ENCODE measurements at regions not wholly inside any gene's neighbourhood (a gene's known extent, or its start where the extent isn't known, plus 50 kb on each side); places are given as distances from the start of the nearest gene placed in this dataset.

DNA sequence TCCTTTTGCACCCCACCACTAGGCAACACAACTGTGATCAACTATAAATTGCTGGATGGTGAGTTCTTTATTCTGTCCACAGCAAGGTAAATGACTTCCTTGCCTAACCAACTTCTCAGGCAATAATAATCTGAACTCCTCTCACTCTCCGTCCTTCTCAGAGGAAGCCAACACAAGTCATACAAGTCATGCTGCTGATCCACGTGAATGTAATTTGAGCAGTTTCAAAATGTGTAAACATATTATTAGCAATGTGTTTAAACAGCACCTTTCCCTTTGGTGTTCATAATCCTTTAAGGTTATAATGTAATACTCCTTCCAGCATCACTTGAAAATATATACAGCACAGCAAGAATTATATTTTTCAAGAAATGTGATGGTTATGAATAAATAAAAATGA lies 127.9 kb downstream of the QRSL1 start:
- no peak overlapping the region for H3K27ac ChIP-seq
- no peak for DNase-seq (ENCODE audit: extremely low spot score in 2 of 2)
- no peaks in the 10 kb centered on the region for H3K9me3 ChIP-seq
- no peaks in the 10 kb centered on the region for H3K27me3 ChIP-seq
- intact Hi-C loops (cut with DNase I): no loop called here
- H3K4me3 ChIP-seq: no peak overlapping the region
- H3K4me1 ChIP-seq: no peaks in the 10 kb centered on the region
- TF ChIP-seq POLR2A (IDR thresholded peaks at IDR 0.05) (no peak), POLR2AphosphoS5 (IDR thresholded peaks at IDR 0.05; ENCODE audit: insufficient read depth in 1 of 2, low read depth in 1 of 2) (no peak)
- TF ChIP-seq, protein P1, sequence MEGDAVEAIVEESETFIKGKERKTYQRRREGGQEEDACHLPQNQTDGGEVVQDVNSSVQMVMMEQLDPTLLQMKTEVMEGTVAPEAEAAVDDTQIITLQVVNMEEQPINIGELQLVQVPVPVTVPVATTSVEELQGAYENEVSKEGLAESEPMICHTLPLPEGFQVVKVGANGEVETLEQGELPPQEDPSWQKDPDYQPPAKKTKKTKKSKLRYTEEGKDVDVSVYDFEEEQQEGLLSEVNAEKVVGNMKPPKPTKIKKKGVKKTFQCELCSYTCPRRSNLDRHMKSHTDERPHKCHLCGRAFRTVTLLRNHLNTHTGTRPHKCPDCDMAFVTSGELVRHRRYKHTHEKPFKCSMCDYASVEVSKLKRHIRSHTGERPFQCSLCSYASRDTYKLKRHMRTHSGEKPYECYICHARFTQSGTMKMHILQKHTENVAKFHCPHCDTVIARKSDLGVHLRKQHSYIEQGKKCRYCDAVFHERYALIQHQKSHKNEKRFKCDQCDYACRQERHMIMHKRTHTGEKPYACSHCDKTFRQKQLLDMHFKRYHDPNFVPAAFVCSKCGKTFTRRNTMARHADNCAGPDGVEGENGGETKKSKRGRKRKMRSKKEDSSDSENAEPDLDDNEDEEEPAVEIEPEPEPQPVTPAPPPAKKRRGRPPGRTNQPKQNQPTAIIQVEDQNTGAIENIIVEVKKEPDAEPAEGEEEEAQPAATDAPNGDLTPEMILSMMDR (IDR thresholded peaks at IDR 0.05): no peak
- no peaks in the 10 kb centered on the region for H3K36me3 ChIP-seq

DNA sequence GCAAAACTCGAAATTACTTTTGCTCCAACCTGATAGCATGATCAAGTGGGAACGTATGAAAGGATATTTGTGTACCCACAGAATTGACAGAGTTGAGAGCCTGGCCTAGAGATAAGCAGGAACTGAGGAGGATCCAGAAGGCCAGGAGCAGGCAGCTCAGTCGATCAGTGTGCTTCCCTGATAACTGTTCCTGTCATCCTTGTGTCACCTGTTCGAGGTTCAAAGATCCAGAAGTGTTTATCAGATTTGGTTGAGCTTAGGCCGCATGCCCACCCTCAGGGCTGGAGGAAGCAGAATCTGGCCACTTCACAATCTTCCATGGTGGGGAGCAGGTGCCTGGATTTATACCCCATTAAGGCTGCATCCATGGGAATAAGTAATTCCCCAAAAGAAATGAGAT lies 124.8 kb downstream of the QRSL1 start:
- no peaks in the 10 kb centered on the region for H3K27me3 ChIP-seq
- intact Hi-C loops (cut with DNase I): no loop called here
- no peaks in the 10 kb centered on the region for H3K4me1 ChIP-seq
- H3K36me3 ChIP-seq: no peaks in the 10 kb centered on the region
- TF ChIP-seq, protein P1 (IDR thresholded peaks at IDR 0.05): no peak
- no peak for TF ChIP-seq POLR2AphosphoS5 (IDR thresholded peaks at IDR 0.05; ENCODE audit: insufficient read depth in 1 of 2, low read depth in 1 of 2)
- no peak for TF ChIP-seq POLR2A (IDR thresholded peaks at IDR 0.05)
- no peaks in the 10 kb centered on the region for H3K9me3 ChIP-seq
- no peak overlapping the region for H3K4me3 ChIP-seq
- no peak for DNase-seq (ENCODE audit: extremely low spot score in 2 of 2)
- H3K27ac ChIP-seq: no peak overlapping the region

DNA sequence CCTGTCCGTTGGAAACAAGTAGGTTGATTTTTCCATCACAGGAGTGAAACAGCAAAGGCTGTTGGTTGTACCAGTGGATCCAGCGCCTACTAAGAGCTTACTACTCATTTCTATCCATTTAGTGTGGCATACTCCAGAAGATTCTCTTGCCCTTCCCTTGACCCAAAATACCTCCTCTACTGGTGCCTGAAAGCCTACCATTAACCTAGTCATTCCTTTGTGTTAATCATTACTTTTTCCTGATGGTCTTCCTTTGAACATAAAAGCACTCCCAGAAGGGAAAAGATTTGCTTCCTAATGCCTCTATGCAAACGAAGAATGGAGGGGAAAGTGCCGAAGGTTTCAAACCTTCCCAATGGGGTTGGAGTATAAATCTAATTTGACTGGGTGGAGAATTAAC lies 123.3 kb downstream of the QRSL1 start:
- Histone ChIP-seq H3K36me3 (no peaks in the 10 kb centered on the region), H3K4me3 (no peak overlapping the region), H3K27ac (no peak overlapping the region), H3K4me1 (no peaks in the 10 kb centered on the region), H3K9me3 (no peaks in the 10 kb centered on the region), H3K27me3 (no peaks in the 10 kb centered on the region)
- no peak for TF ChIP-seq POLR2A (IDR thresholded peaks at IDR 0.05)
- TF ChIP-seq POLR2AphosphoS5 (IDR thresholded peaks at IDR 0.05; ENCODE audit: insufficient read depth in 1 of 2, low read depth in 1 of 2): no peak
- TF ChIP-seq, protein P1 (IDR thresholded peaks at IDR 0.05): no peak
- DNase-seq (ENCODE audit: extremely low spot score in 2 of 2): no peak
- intact Hi-C loops (cut with DNase I): no loop called here

DNA sequence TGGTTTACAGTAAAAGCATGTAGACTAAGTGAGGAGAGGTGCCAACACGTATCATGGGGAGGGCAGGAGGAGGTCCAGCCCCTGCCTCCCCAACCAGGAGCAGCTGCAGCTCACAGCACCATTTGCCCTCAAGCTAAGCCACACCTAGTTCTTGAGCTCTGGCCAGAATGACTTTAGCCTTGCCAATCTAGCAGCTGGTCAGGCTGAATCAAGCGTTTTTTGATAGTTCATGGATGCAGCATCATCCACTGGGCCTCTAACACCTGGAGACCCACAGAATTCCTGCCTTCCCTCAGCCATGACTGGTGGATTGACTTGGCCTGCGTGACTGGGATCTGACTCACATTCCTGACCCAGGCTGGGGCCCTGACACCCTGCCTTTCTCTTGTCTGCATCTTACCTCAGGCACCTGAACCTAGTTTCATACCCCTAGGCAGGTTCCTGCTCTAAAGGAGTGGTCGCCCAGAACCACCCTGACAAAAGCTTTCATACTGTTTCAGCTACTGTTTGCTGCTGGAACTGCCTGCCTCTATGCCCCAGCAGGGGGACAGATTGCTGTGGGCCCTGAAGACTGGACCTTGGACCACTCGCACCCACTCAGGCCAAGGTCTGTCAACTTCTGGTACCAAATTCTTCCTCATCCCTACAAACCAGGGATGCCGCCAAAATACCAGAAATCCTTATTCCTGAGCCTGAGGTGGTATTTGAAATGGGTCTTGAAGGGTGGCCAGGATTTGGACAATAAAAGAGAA lies 122.3 kb downstream of the QRSL1 start:
- Histone ChIP-seq H3K36me3 (no peaks in the 10 kb centered on the region), H3K27ac (no peak overlapping the region), H3K27me3 (no peaks in the 10 kb centered on the region), H3K4me1 (no peaks in the 10 kb centered on the region), H3K4me3 (no peak overlapping the region), H3K9me3 (no peaks in the 10 kb centered on the region)
- TF ChIP-seq, protein P1 (IDR thresholded peaks at IDR 0.05): no peak
- no peak for TF ChIP-seq POLR2AphosphoS5 (IDR thresholded peaks at IDR 0.05; ENCODE audit: insufficient read depth in 1 of 2, low read depth in 1 of 2)
- no peak for TF ChIP-seq POLR2A (IDR thresholded peaks at IDR 0.05)
- intact Hi-C loops (cut with DNase I): no loop called here
- no peak for DNase-seq (ENCODE audit: extremely low spot score in 2 of 2)

DNA sequence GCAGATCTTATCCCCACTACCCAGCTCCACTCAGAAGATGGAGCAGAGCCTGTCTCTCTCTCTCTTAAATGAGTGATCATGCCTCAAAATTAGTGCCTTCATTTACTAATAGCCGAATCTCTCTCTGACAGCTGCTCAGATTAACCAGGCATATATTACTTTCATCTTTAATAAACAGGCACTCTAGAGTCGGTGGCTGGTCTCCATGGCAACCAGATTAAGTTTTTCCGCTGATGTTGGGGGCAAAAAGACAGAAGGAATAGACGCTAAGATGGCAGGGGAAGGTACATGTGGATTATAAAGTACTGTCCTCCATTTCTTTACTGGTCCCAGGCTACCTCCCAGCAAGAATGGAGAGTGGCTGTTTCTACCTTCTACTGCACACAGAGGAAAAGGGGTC lies 121.6 kb downstream of the QRSL1 start:
- Histone ChIP-seq H3K27ac (no peak overlapping the region), H3K4me1 (no peaks in the 10 kb centered on the region), H3K27me3 (no peaks in the 10 kb centered on the region), H3K4me3 (no peak overlapping the region), H3K9me3 (no peaks in the 10 kb centered on the region), H3K36me3 (no peaks in the 10 kb centered on the region)
- no peak for TF ChIP-seq POLR2A (IDR thresholded peaks at IDR 0.05)
- TF ChIP-seq POLR2AphosphoS5 (IDR thresholded peaks at IDR 0.05; ENCODE audit: insufficient read depth in 1 of 2, low read depth in 1 of 2): no peak
- TF ChIP-seq, protein P1 (IDR thresholded peaks at IDR 0.05): no peak
- no peak for DNase-seq (ENCODE audit: extremely low spot score in 2 of 2)
- intact Hi-C loops (cut with DNase I): no loop called here
